ENCODE measurements at regions not wholly inside any gene's neighbourhood (a gene's known extent, or its start where the extent isn't known, plus 50 kb on each side); places are given as distances from the start of the nearest gene placed in this dataset.

- Mint-ChIP-seq H3K27me3 (peaks cover 2% of the 10 kb centered on the region), H3K4me1 (ENCODE audit: low read depth) (no peaks in the 10 kb centered on the region), H3K4me3 (no peak overlapping the region), H3K27ac (no peak overlapping the region), H3K9me3 (peaks cover 3% of the 10 kb centered on the region), H3K36me3 (ENCODE audit: low read depth) (no peaks in the 10 kb centered on the region)
- no peak for TF ChIP-seq CTCF (IDR thresholded peaks at IDR 0.05)
- DNase-seq (no peak), ATAC-seq (no peak)
- CTCF ChIA-PET = no interaction called here
- intact Hi-C loops (cut with micrococcal nuclease) = no loop called here
- POLR2A ChIA-PET = interaction anchor here (0.7 kb wide), 1 partner anchor 305 kb away, joined by 4 read pairs; no protein-coding TSS in a partner anchor
These were observed 144.0 kb downstream of the DDX1 start for GRCh38 chr2:15735484-15736326.

GRCh38 chr2:15736396-15737180 lies 144.9 kb downstream of the DDX1 start:
- H3K36me3 Mint-ChIP-seq (ENCODE audit: low read depth) = no peaks in the 10 kb centered on the region
- H3K27ac Mint-ChIP-seq = no peak overlapping the region
- H3K4me3 Mint-ChIP-seq = no peak overlapping the region
- ChIA-PET CTCF (no interaction called here), POLR2A (interaction anchor here (0.7 kb wide), 1 partner anchor 304 kb away, joined by 4 read pairs; no protein-coding TSS in a partner anchor)
- DNase-seq (no peak), ATAC-seq (no peak)
- H3K9me3 Mint-ChIP-seq = peaks cover 3% of the 10 kb centered on the region
- H3K27me3 Mint-ChIP-seq = peaks cover 2% of the 10 kb centered on the region
- TF ChIP-seq CTCF (IDR thresholded peaks at IDR 0.05) = no peak
- intact Hi-C loops (cut with micrococcal nuclease) = no loop called here
- no peaks in the 10 kb centered on the region for H3K4me1 Mint-ChIP-seq (ENCODE audit: low read depth)

GRCh38 chr2:15737314-15738224 lies 145.9 kb downstream of the DDX1 start:
- H3K9me3 Mint-ChIP-seq = peaks cover 5% of the 10 kb centered on the region
- no peaks in the 10 kb centered on the region for H3K36me3 Mint-ChIP-seq (ENCODE audit: low read depth)
- POLR2A ChIA-PET = no interaction called here
- TF ChIP-seq CTCF (IDR thresholded peaks at IDR 0.05) = no peak
- no peak overlapping the region for H3K4me3 Mint-ChIP-seq
- ATAC-seq (no peak), DNase-seq (no peak)
- no peaks in the 10 kb centered on the region for H3K4me1 Mint-ChIP-seq (ENCODE audit: low read depth)
- peaks cover 7% of the 10 kb centered on the region for H3K27me3 Mint-ChIP-seq
- no peak overlapping the region for H3K27ac Mint-ChIP-seq
- CTCF ChIA-PET = no interaction called here
- intact Hi-C loops (cut with micrococcal nuclease) = no loop called here

- DNase-seq = no peak
- intact Hi-C loops (cut with micrococcal nuclease) = no loop called here
- H3K27me3 Mint-ChIP-seq = peaks cover 7% of the 10 kb centered on the region
- ATAC-seq = no peak
- H3K27ac Mint-ChIP-seq = no peak overlapping the region
- no peaks in the 10 kb centered on the region for H3K36me3 Mint-ChIP-seq (ENCODE audit: low read depth)
- no peak for TF ChIP-seq CTCF (IDR thresholded peaks at IDR 0.05)
- CTCF ChIA-PET = no interaction called here
- peaks cover 5% of the 10 kb centered on the region for H3K9me3 Mint-ChIP-seq
- no peaks in the 10 kb centered on the region for H3K4me1 Mint-ChIP-seq (ENCODE audit: low read depth)
- POLR2A ChIA-PET = no interaction called here
- no peak overlapping the region for H3K4me3 Mint-ChIP-seq
These were observed 146.5 kb downstream of the DDX1 start for GRCh38 chr2:15738225-15738546.

All from activated CD8-positive, alpha-beta T cell treated with anti-CD3 and anti-CD28 coated beads for 36 hours (primary cell).